ENCODE measurements at regions not wholly inside any gene's neighbourhood (a gene's known extent, or its start where the extent isn't known, plus 50 kb on each side); places are given as distances from the start of the nearest gene placed in this dataset.

DNA sequence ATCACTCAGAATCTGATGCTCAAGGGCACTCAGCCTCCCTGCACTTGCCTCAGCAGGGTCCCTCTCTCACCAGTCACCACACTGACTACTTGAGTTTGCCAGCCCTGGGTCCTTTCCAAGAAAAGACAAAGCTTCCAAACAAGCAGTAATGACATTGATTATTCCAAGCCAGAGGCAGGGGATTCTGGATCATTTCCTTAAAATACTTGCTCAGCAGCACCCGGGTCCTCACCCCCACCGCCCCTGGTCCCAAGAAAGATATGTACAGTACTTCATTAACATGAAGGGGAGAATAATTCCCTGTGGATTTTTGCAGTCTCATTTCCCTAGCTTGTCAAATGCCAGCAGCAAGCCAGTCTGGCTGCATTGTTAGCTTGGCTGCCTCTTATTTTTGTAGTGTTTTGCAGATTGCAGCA is 83.2 kb upstream of the GNAO1 start:
- Histone ChIP-seq H3K27me3 (ENCODE audit: control insufficient read depth, insufficient read depth, low read length) (no peaks in the 10 kb centered on the region), H3K9me3 (ENCODE audit: control insufficient read depth in 2 of 3, insufficient read depth in 1 of 3, low read length in 3 of 3) (no peaks in the 10 kb centered on the region), H3K27ac (ENCODE audit: low read depth in 2 of 2, low read length in 2 of 2) (no peak overlapping the region), H3K4me3 (ENCODE audit: low read length in 3 of 3) (no peak overlapping the region), H3K9ac (ENCODE audit: low read length in 3 of 3) (no peak overlapping the region), H3K4me1 (ENCODE audit: control insufficient read depth in 2 of 3, insufficient read depth in 2 of 3, low read depth in 1 of 3, low read length in 3 of 3) (no peaks in the 10 kb centered on the region), H3K36me3 (ENCODE audit: control insufficient read depth in 2 of 3, insufficient read depth in 3 of 3, low read length in 3 of 3) (no peaks in the 10 kb centered on the region)
- TF ChIP-seq, protein P1, sequence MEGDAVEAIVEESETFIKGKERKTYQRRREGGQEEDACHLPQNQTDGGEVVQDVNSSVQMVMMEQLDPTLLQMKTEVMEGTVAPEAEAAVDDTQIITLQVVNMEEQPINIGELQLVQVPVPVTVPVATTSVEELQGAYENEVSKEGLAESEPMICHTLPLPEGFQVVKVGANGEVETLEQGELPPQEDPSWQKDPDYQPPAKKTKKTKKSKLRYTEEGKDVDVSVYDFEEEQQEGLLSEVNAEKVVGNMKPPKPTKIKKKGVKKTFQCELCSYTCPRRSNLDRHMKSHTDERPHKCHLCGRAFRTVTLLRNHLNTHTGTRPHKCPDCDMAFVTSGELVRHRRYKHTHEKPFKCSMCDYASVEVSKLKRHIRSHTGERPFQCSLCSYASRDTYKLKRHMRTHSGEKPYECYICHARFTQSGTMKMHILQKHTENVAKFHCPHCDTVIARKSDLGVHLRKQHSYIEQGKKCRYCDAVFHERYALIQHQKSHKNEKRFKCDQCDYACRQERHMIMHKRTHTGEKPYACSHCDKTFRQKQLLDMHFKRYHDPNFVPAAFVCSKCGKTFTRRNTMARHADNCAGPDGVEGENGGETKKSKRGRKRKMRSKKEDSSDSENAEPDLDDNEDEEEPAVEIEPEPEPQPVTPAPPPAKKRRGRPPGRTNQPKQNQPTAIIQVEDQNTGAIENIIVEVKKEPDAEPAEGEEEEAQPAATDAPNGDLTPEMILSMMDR (IDR thresholded peaks at IDR 0.05; ENCODE audit: borderline replicate concordance, extremely low read depth, insufficient read depth), result no peak
- FAIRE-seq (no peak), DNase-seq (no peak)
- intact Hi-C loops (cut with DNase I), result no loop called here

DNA sequence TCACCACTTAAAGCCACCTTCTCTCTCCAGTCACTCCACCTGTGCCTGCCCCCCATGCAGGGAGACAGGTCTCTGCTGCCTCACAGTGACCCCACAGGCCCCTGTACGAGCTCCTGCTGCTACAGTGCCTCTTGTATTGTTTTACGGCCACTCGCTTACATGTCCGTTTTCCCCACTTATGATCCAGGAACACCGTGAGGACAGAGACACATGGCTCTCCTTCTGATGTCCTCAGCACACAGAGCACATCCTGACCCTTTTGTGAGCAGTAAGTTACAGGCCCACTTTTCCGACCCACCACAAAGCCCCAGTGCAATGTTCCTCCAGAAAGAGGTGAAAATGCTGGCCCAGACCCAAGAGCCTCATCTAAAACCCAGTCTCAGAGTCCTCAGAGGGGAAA is 84.8 kb upstream of the GNAO1 start:
- Histone ChIP-seq H3K9me3 (ENCODE audit: control insufficient read depth in 2 of 3, insufficient read depth in 1 of 3, low read length in 3 of 3) (no peaks in the 10 kb centered on the region), H3K27me3 (ENCODE audit: control insufficient read depth, insufficient read depth, low read length) (no peaks in the 10 kb centered on the region), H3K9ac (ENCODE audit: low read length in 3 of 3) (no peak overlapping the region), H3K36me3 (ENCODE audit: control insufficient read depth in 2 of 3, insufficient read depth in 3 of 3, low read length in 3 of 3) (no peaks in the 10 kb centered on the region), H3K4me1 (ENCODE audit: control insufficient read depth in 2 of 3, insufficient read depth in 2 of 3, low read depth in 1 of 3, low read length in 3 of 3) (peaks cover 0 to under 1% (median 0%) of the 10 kb centered on the region in 3 donors), H3K27ac (ENCODE audit: low read depth in 2 of 2, low read length in 2 of 2) (no peak overlapping the region), H3K4me3 (ENCODE audit: low read length in 3 of 3) (no peak overlapping the region)
- FAIRE-seq, result no peak
- intact Hi-C loops (cut with DNase I), result no loop called here
- TF ChIP-seq, protein P1 (IDR thresholded peaks at IDR 0.05; ENCODE audit: borderline replicate concordance, extremely low read depth, insufficient read depth), result no peak
- DNase-seq, result no peak

DNA sequence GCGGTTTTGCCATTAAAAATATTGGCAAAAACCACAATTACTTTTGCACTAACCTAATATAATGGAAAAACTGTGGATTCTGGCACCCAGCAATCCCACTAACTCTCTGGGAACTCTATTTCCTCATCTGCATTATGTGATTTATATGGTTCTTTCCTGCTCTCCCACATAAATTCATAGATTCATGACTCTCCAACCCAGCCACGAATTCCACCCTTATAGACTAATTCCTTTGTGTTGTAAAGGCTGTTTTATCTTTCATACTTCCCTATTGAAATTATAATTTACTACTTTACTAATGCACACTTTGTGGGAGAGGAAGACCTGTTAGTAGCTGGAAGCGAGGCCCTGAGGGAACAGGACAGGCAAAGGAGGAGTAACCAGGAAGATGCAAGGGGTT is 88.4 kb upstream of the GNAO1 start:
- Histone ChIP-seq H3K4me1 (ENCODE audit: control insufficient read depth in 2 of 3, insufficient read depth in 2 of 3, low read depth in 1 of 3, low read length in 3 of 3) (peaks cover 0 to 2% (median 0%) of the 10 kb centered on the region in 3 donors), H3K27ac (ENCODE audit: low read depth in 2 of 2, low read length in 2 of 2) (no peak overlapping the region), H3K9me3 (ENCODE audit: control insufficient read depth in 2 of 3, insufficient read depth in 1 of 3, low read length in 3 of 3) (no peaks in the 10 kb centered on the region), H3K36me3 (ENCODE audit: control insufficient read depth in 2 of 3, insufficient read depth in 3 of 3, low read length in 3 of 3) (no peaks in the 10 kb centered on the region), H3K9ac (ENCODE audit: low read length in 3 of 3) (no peak overlapping the region), H3K4me3 (ENCODE audit: low read length in 3 of 3) (no peak overlapping the region), H3K27me3 (ENCODE audit: control insufficient read depth, insufficient read depth, low read length) (no peaks in the 10 kb centered on the region)
- DNase-seq (peak in 2 of 5 donors; percentile 49 to 71), FAIRE-seq (no peak)
- TF ChIP-seq, protein P1 (IDR thresholded peaks at IDR 0.05; ENCODE audit: borderline replicate concordance, extremely low read depth, insufficient read depth), result no peak
- intact Hi-C loops (cut with DNase I), result no loop called here

DNA sequence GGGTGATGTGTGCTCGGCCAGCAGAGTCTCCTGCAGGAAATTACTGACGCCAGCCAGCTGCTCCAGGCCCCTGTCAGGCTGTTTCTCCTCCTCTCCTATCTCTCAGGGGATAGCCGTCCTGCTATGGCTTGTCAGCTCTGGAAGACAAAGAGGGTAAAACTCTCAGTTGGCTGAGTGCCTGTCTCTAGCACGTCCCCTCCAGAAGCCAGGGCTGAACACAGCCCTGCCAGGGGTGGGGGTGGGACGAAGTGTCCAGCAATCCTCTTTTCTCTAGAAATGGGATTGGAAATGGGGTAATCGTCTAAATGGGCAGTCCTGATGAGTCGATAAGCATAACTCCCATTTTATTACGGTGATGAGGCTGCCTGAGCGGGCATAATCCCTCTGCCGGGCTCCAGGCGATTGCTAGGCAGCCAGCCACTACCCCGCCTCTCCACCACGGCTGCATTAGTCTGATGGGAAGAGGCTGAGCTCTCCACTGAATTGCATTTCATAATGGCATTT is 89.1 kb upstream of the GNAO1 start:
- FAIRE-seq, result no peak
- Histone ChIP-seq H3K4me3 (ENCODE audit: low read length in 3 of 3) (peak overlapping the region in 1 of 3 donors; percentile 18), H3K27ac (ENCODE audit: low read depth in 2 of 2, low read length in 2 of 2) (peak overlapping the region in 1 of 2 donors; percentile 53), H3K36me3 (ENCODE audit: control insufficient read depth in 2 of 3, insufficient read depth in 3 of 3, low read length in 3 of 3) (no peaks in the 10 kb centered on the region), H3K4me1 (ENCODE audit: control insufficient read depth in 2 of 3, insufficient read depth in 2 of 3, low read depth in 1 of 3, low read length in 3 of 3) (peaks cover 0 to 2% (median 0%) of the 10 kb centered on the region in 3 donors), H3K27me3 (ENCODE audit: control insufficient read depth, insufficient read depth, low read length) (no peaks in the 10 kb centered on the region), H3K9ac (ENCODE audit: low read length in 3 of 3) (no peak overlapping the region), H3K9me3 (ENCODE audit: control insufficient read depth in 2 of 3, insufficient read depth in 1 of 3, low read length in 3 of 3) (no peaks in the 10 kb centered on the region)
- intact Hi-C loops (cut with DNase I), result no loop called here
- TF ChIP-seq, protein P1 (IDR thresholded peaks at IDR 0.05; ENCODE audit: borderline replicate concordance, extremely low read depth, insufficient read depth), result no peak
- peak; percentile 73 to 92 (median 86) for DNase-seq

Measured in kidney (tissue), 13 donors.